Ishikawa (cell line): ENCODE measurements at regions not wholly inside any gene's neighbourhood (a gene's known extent, or its start where the extent isn't known, plus 50 kb on each side); places are given as distances from the start of the nearest gene placed in this dataset.

ENCODE experiments used
- CEBPB ChIP-seq: IDR thresholded peaks from 2 replicates; pipeline ENCODE4 v1.6.1; 2012
- CREB1 ChIP-seq: IDR thresholded peaks from 2 replicates; pipeline ENCODE4 v1.6.1; 2012; ENCODE audit warnings: low read depth
- EGR1 ChIP-seq: IDR thresholded peaks from 2 replicates; pipeline ENCODE4 v1.6.1; 2012
- EP300 ChIP-seq: IDR thresholded peaks from 2 replicates; pipeline ENCODE4 v1.6.1; 2012; ENCODE audit warnings: borderline replicate concordance
- FOXM1 ChIP-seq: IDR thresholded peaks from 2 replicates; pipeline ENCODE4 v1.6.1; 2012; ENCODE audit warnings: low read depth, borderline replicate concordance
- MAX ChIP-seq: IDR thresholded peaks from 2 replicates; pipeline ENCODE4 v1.6.1; 2012
- NFIC ChIP-seq: IDR thresholded peaks from 2 replicates; pipeline ENCODE4 v1.6.1; 2012
- RAD21 ChIP-seq: IDR thresholded peaks from 2 replicates; pipeline ENCODE4 v1.6.1; 2012; ENCODE audit warnings: low read depth
- REST ChIP-seq: IDR thresholded peaks from 2 replicates; pipeline ENCODE4 v1.6.1; 2012; ENCODE audit warnings: low read depth, mild to moderate bottlenecking
- TAF1 ChIP-seq: IDR thresholded peaks from 2 replicates; pipeline ENCODE4 v1.6.1; 2012; ENCODE audit warnings: low read depth, mild to moderate bottlenecking
- TCF12 ChIP-seq: IDR thresholded peaks from 2 replicates; pipeline ENCODE4 v1.6.1; 2012; ENCODE audit warnings: low read depth
- TEAD4 ChIP-seq: IDR thresholded peaks from 2 replicates; pipeline ENCODE4 v1.6.1; 2012
- USF1 ChIP-seq: IDR thresholded peaks from 2 replicates; pipeline ENCODE4 v1.6.1; 2012
- YY1 ChIP-seq: IDR thresholded peaks from 2 replicates; pipeline ENCODE4 v1.6.1; 2012; ENCODE audit warnings: low read depth
- ZBTB7A ChIP-seq: IDR thresholded peaks from 2 replicates; pipeline ENCODE4 v1.6.1; 2012; ENCODE audit warnings: low read depth

GRCh38 chr6:113370508-113371502 is 486.3 kb upstream of the MARCKS start:
- TF ChIP-seq EGR1: no peak
- no peak for TF ChIP-seq REST
- TF ChIP-seq MAX: no peak

- no peak for TF ChIP-seq YY1
- TF ChIP-seq FOXM1: no peak
- TF ChIP-seq EGR1: no peak
- no peak for TF ChIP-seq RAD21
- TF ChIP-seq CREB1: no peak
- no peak for TF ChIP-seq ZBTB7A
- TF ChIP-seq REST: no peak
- no peak for TF ChIP-seq EP300
- no peak for TF ChIP-seq USF1
- no peak for TF ChIP-seq MAX
- no peak for TF ChIP-seq TCF12
- TF ChIP-seq CEBPB: no peak
- TF ChIP-seq TEAD4: no peak
- no peak for TF ChIP-seq NFIC
- TF ChIP-seq TAF1: no peak
These were observed 480.9 kb upstream of the MARCKS start for GRCh38 chr6:113375950-113376846.

- TF ChIP-seq YY1: no peak
- no peak for TF ChIP-seq NFIC
- no peak for TF ChIP-seq TCF12
- no peak for TF ChIP-seq MAX
- TF ChIP-seq RAD21: no peak
- no peak for TF ChIP-seq USF1
- no peak for TF ChIP-seq FOXM1
- no peak for TF ChIP-seq EGR1
- no peak for TF ChIP-seq REST
- no peak for TF ChIP-seq ZBTB7A
- no peak for TF ChIP-seq CREB1
- TF ChIP-seq CEBPB: no peak
- no peak for TF ChIP-seq EP300
- TF ChIP-seq TEAD4: no peak
- no peak for TF ChIP-seq TAF1
These were observed 480.3 kb upstream of the MARCKS start for GRCh38 chr6:113376847-113377165.
